Left lung (tissue), 4 donors: ENCODE measurements at regions not wholly inside any gene's neighbourhood (a gene's known extent, or its start where the extent isn't known, plus 50 kb on each side); places are given as distances from the start of the nearest gene placed in this dataset.

Experiments used
- ATAC-seq: fragments of 200-7000 bp; cut with Tn5 transposase; one replicate; pipeline ENCODE4 v1.9.1; 2020; ENCODE audit warnings: moderate library complexity
- DNase-seq, 4 donors: peaks; one replicate each; pipeline ENCODE4 v3.0.0-alpha.2; 2013 to 2020
- H3K27ac ChIP-seq, 2 donors: fragments of 200-600 bp; sonication (generic) in 1 of 2; one replicate each; pipeline versions ENCODE4 v1.5.0 to v1.8.0; 2020 to 2021
- H3K27me3 ChIP-seq, 2 donors: fragments of 200-600 bp; sonication (generic) in 1 of 2; one replicate each; pipeline versions ENCODE4 v1.5.0 to v1.8.0; 2020 to 2021
- H3K36me3 ChIP-seq, 2 donors: fragments of 200-600 bp; sonication (generic) in 1 of 2; one replicate each; pipeline versions ENCODE4 v1.5.0 to v1.8.0; 2020 to 2021
- H3K4me1 ChIP-seq, 2 donors: fragments of 200-600 bp; one replicate each; pipeline ENCODE4 v1.8.0; 2021
- H3K4me3 ChIP-seq, 2 donors: fragments of 200-600 bp; sonication (generic) in 1 of 2; one replicate each; pipeline versions ENCODE4 v1.5.0 to v1.8.0; 2020 to 2021; ENCODE audit warnings: mild to moderate bottlenecking in 1 of 2
- H3K9me3 ChIP-seq, 2 donors: fragments of 200-600 bp; sonication (generic) in 1 of 2; one replicate each; pipeline versions ENCODE4 v1.5.0 to v1.8.0; 2020 to 2021
- CTCF ChIP-seq, 2 donors: fragments of 200-600 bp; sonication (generic) in 1 of 2; IDR thresholded peaks; one replicate each; pipeline versions ENCODE4 v1.5.0 to v1.8.0; 2021; ENCODE audit warnings: antibody characterized with exemption in 2 of 2
- intact Hi-C, 2 donors: fragments of 100-400 bp; cut with DNase I; formaldehyde crosslinking; loops; one replicate each; pipeline versions ENCODE4 v1.11.2 to v1.14.2; 2022
- donor health status: DM: no; HTN: yes; CAD: no.
- donor health status: DM: no; HTN: no; CAD: no.

GRCh38 chr7:4610768-4611467 is 71.2 kb upstream of the FOXK1 start:
- peak; percentile 76 to 79 for TF ChIP-seq CTCF (IDR thresholded peaks at IDR 0.05)
- peak; percentile 90 for ATAC-seq

GRCh38 chr7:4612237-4612636 is 69.9 kb upstream of the FOXK1 start:
- Histone ChIP-seq H3K27ac (peak overlapping the region in 1 of 2 donors; percentile 73), H3K9me3 (no peaks in the 10 kb centered on the region), H3K27me3 (no peaks in the 10 kb centered on the region), H3K4me1 (peaks cover 12 to 20% of the 10 kb centered on the region in 2 donors), H3K36me3 (no peaks in the 10 kb centered on the region), H3K4me3 (no peak overlapping the region)
- intact Hi-C loops, result loop anchor here in 1 of 2 donors (10.0 kb wide), 1 partner anchor 143 kb away; no protein-coding TSS in a partner anchor
- ATAC-seq (no peak), DNase-seq (no peak)
- no peak for TF ChIP-seq CTCF (IDR thresholded peaks at IDR 0.05)

More at GRCh38 chr7:4610768-4611467, 71.2 kb upstream of the FOXK1 start:
- intact Hi-C loops, result loop anchor here in 1 of 2 donors (10.0 kb wide), 1 partner anchor 144 kb away; no protein-coding TSS in a partner anchor
- Histone ChIP-seq H3K27me3 (no peaks in the 10 kb centered on the region), H3K4me3 (no peak overlapping the region), H3K27ac (no peak overlapping the region), H3K4me1 (peaks cover 12 to 20% of the 10 kb centered on the region in 2 donors), H3K9me3 (no peaks in the 10 kb centered on the region), H3K36me3 (no peaks in the 10 kb centered on the region)
- peak in 1 of 4 donors; percentile 68 for DNase-seq

GRCh38 chr7:4612939-4613841 is 68.9 kb upstream of the FOXK1 start:
- peak overlapping the region; percentile 13 to 29 for H3K4me3 ChIP-seq
- ATAC-seq, result peak; percentile 29
- no peaks in the 10 kb centered on the region for H3K36me3 ChIP-seq
- peak in 1 of 4 donors; percentile 20 for DNase-seq
- no peaks in the 10 kb centered on the region for H3K9me3 ChIP-seq
- no peak for TF ChIP-seq CTCF (IDR thresholded peaks at IDR 0.05)
- peak overlapping the region; percentile 73 to 79 for H3K27ac ChIP-seq
- intact Hi-C loops, result loop anchor here in 1 of 2 donors (10.0 kb wide), 1 partner anchor 142 kb away; no protein-coding TSS in a partner anchor
- peaks cover 12 to 20% of the 10 kb centered on the region in 2 donors for H3K4me1 ChIP-seq
- H3K27me3 ChIP-seq, result no peaks in the 10 kb centered on the region

- H3K9me3 ChIP-seq, result no peaks in the 10 kb centered on the region
- TF ChIP-seq CTCF (IDR thresholded peaks at IDR 0.05), result no peak
- ATAC-seq (peak; percentile 48), DNase-seq (peak in 1 of 4 donors; percentile 19)
- intact Hi-C loops, result loop anchor here in 1 of 2 donors (10.0 kb wide), 1 partner anchor 141 kb away; no protein-coding TSS in a partner anchor
- no peaks in the 10 kb centered on the region for H3K27me3 ChIP-seq
- H3K4me1 ChIP-seq, result peaks cover 12 to 20% of the 10 kb centered on the region in 2 donors
- H3K27ac ChIP-seq, result peak overlapping the region; percentile 73 to 79
- H3K4me3 ChIP-seq, result no peak overlapping the region
- no peaks in the 10 kb centered on the region for H3K36me3 ChIP-seq
Measured at GRCh38 chr7:4613846-4614548, 68.1 kb upstream of the FOXK1 start.
